SK-N-MC (cell line): ENCODE measurements at regions not wholly inside any gene's neighbourhood (a gene's known extent, or its start where the extent isn't known, plus 50 kb on each side); places are given as distances from the start of the nearest gene placed in this dataset.

ENCODE experiments used
- DNase-seq: peaks from one replicate; pipeline ENCODE4 v3.0.0-alpha.2; 2011; ENCODE audit warnings: low read depth, low spot score
- H3K27ac ChIP-seq: fragments of 200-600 bp; sonication (generic); 2 replicates; pipeline ENCODE4 v1.5.1; 2016; ENCODE audit warnings: mixed run types
- H3K36me3 ChIP-seq: fragments of 200-600 bp; sonication (generic); 2 replicates; pipeline ENCODE4 v1.6.1; 2017; ENCODE audit warnings: antibody characterized with exemption, low read length, mixed read lengths; ENCODE audit not compliant: insufficient read depth
- H3K4me3 ChIP-seq: fragments of 200-600 bp; sonication (generic); 2 replicates; pipeline ENCODE4 v1.5.1; 2016
- H3K9ac ChIP-seq: fragments of 200-600 bp; sonication (generic); 2 replicates; pipeline ENCODE4 v1.8.0; 2017; ENCODE audit warnings: mixed run types, mixed read lengths; ENCODE audit not compliant: insufficient read length
- H3K9me3 ChIP-seq: fragments of 200-600 bp; sonication (generic); 2 replicates; pipeline ENCODE4 v1.6.1; 2017; ENCODE audit warnings: low read depth, mild to moderate bottlenecking, antibody characterized with exemption, low read length, moderate library complexity, mixed read lengths
- EZH2 ChIP-seq: fragments of 200-600 bp; sonication (generic); IDR thresholded peaks from one replicate; pipeline ENCODE4 v1.6.1; 2017; ENCODE audit warnings: antibody characterized with exemption
- FOXP2 ChIP-seq: optimal IDR thresholded peaks from 2 replicates; pipeline ENCODE3; 2011; ENCODE audit warnings: mild to moderate bottlenecking, moderate library complexity; ENCODE audit not compliant: insufficient read depth; ENCODE audit errors: extremely low read length, control extremely low read depth
- POLR2AphosphoS5 ChIP-seq: IDR thresholded peaks from 2 replicates; pipeline ENCODE4 v1.6.1; 2012; ENCODE audit warnings: mild to moderate bottlenecking, low read depth, low read length, borderline replicate concordance

DNA sequence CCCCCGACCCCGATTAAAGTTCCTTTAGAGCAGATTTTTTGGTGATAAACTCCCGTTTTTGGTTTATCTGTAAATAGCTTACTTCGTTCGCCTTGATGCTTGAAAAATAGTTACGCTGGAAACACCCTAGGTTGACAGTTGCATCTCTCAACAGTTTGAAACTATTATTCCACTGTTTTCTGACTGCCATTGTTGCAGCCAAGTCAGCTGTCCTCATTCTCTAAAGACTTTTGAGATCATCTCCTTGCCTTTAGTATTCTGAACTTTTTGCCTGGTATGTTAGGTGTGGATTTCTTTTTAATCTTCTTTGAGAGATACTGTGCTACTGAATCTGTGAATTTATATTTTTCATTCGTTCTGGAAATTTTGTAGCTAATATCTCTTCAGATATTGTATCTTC lies 122.7 kb upstream of the NSMCE3 start:
- Histone ChIP-seq H3K27ac (no peak overlapping the region), H3K4me3 (no peak overlapping the region), H3K9me3 (no peaks in the 10 kb centered on the region), H3K9ac (no peak overlapping the region), H3K36me3 (no peaks in the 10 kb centered on the region)
- no peak for DNase-seq
- TF ChIP-seq FOXP2 (no peak), POLR2AphosphoS5 (no peak), EZH2 (no peak)

DNA sequence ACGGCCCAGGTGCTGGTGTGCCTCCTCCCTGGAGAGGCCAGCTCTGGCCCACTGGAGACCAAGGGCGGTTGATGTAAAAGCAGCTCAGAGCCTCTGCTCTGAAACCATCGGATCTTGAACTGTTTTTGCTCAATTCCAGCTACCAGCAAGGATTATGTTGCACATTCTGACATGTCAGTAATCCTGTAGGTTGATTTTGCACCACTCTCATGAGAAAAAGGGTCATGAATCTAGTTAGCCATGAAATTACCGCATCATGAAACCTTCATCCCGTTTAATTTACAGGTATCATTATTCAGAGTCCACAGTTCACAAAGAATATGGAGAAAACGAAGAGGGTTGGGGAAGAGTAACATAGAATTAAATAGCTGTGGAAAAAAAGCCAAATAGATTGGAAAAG lies 120.4 kb upstream of the NSMCE3 start:
- no peaks in the 10 kb centered on the region for H3K36me3 ChIP-seq
- no peak overlapping the region for H3K27ac ChIP-seq
- TF ChIP-seq FOXP2 = no peak
- TF ChIP-seq EZH2 = no peak
- TF ChIP-seq POLR2AphosphoS5 = no peak
- H3K9ac ChIP-seq = no peak overlapping the region
- H3K4me3 ChIP-seq = no peak overlapping the region
- no peaks in the 10 kb centered on the region for H3K9me3 ChIP-seq
- DNase-seq = no peak

DNA sequence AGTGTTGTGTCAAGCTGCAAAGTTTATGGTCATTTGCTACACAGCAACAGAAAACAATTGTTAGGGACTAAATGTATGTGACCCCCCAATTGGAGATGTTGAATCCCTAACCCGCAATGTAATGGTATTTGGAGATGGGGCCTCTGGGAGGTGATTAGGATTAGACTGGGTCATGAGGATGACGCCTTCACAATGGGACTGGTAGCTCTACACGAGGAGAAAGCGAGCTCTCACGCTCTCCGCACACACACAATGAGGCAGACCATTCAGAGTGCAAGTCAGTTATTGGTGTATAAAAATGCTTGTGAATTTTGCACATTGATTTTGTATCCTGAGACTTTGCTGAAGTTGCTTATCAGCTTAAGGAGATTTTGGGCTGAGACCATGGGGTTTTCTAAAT lies 116.9 kb upstream of the NSMCE3 start:
- TF ChIP-seq POLR2AphosphoS5 (no peak), EZH2 (no peak), FOXP2 (no peak)
- H3K27ac ChIP-seq = no peak overlapping the region
- no peak overlapping the region for H3K4me3 ChIP-seq
- no peaks in the 10 kb centered on the region for H3K9me3 ChIP-seq
- no peak overlapping the region for H3K9ac ChIP-seq
- DNase-seq = no peak
- no peaks in the 10 kb centered on the region for H3K36me3 ChIP-seq

DNA sequence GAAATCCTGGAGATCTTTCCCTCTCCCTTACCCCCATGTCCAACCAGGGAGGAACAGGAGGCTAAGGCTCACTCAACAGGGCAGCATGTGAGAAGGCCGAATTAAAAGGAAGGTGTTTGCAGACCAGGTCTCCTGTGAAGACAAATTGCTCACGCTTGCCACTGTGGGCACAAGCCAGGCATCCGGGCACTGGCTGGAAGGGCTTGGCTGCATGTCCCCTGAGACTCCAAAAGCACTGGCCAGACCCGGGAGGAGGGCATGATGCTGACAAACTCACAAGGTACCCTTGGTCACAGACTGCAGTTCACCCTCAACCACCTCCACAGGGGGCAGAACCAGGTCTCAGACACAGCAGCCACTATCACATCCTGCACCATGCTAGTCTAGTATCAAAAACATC lies 113.7 kb upstream of the NSMCE3 start:
- H3K27ac ChIP-seq = no peak overlapping the region
- no peak overlapping the region for H3K9ac ChIP-seq
- H3K36me3 ChIP-seq = no peaks in the 10 kb centered on the region
- H3K9me3 ChIP-seq = no peaks in the 10 kb centered on the region
- no peak for DNase-seq
- TF ChIP-seq POLR2AphosphoS5 = no peak
- TF ChIP-seq FOXP2 = no peak
- no peak for TF ChIP-seq EZH2
- no peak overlapping the region for H3K4me3 ChIP-seq

DNA sequence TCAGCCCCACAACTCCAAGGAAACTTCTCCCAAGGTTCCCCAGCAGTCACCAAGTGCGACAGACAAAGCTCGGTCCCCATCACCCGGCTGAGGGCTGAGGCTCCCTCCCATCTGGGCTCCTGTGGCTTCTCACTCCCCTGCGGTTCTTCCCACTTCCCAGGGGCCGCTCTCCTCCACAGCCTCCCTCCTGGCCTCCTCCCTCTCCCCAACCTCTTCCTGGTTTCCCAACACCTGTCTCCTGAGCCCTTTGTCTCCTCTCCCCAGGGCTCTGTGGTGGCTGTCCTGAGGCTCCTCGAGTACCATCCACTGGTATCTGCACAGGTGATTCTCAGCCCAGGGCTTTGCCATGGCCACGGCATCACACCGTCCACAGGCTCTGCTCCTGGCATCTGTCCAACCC lies 113.2 kb upstream of the NSMCE3 start:
- TF ChIP-seq EZH2 (no peak), POLR2AphosphoS5 (no peak), FOXP2 (no peak)
- no peak for DNase-seq

DNA sequence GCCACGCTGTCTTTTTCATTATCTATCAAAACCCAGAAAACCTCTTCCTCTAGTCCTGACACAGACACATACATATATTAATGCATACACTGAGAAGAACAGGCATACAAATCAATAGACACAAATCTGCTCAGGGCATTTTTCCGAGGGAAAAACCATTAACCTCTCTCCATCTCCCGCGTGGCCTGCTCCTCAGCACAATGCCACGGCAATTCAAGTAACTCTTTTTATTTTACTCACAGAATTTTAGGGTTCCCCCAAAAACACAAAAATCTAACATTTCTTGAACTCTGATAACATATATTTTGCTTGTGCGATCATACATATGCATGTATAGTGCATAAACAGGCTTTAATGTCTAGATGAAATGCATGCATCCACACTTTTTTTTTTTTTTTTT lies 110.8 kb upstream of the NSMCE3 start:
- H3K27ac ChIP-seq = no peak overlapping the region
- TF ChIP-seq POLR2AphosphoS5 (no peak), EZH2 (no peak), FOXP2 (no peak)
- DNase-seq = no peak
- no peaks in the 10 kb centered on the region for H3K9me3 ChIP-seq
- H3K36me3 ChIP-seq = no peaks in the 10 kb centered on the region
- no peak overlapping the region for H3K9ac ChIP-seq
- H3K4me3 ChIP-seq = no peak overlapping the region

More for the DNA sequence above, 113.2 kb upstream of the NSMCE3 start:
- no peak overlapping the region for H3K9ac ChIP-seq
- H3K9me3 ChIP-seq = no peaks in the 10 kb centered on the region
- H3K27ac ChIP-seq = no peak overlapping the region
- no peaks in the 10 kb centered on the region for H3K36me3 ChIP-seq
- H3K4me3 ChIP-seq = no peak overlapping the region

DNA sequence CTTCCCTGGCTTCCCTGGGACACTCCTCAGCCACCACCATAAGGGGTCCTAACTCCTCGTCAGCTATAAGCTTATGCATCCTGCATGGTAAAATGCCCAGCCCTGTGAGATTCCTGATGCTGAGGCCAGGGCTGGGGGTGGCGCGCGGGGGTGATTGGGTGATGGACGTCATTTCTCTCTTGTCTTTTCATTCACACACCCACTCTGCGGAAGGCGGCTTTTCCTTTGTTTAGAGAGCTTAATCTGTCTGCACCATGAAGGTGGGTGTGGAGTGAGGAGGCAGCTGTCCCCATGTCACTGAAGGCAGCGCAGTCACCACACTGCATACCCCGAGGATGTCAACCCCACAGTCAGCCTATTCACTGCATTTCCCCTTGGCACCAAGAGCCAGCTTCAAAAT lies 110.0 kb upstream of the NSMCE3 start:
- Histone ChIP-seq H3K4me3 (no peak overlapping the region), H3K36me3 (no peaks in the 10 kb centered on the region), H3K9me3 (no peaks in the 10 kb centered on the region), H3K27ac (no peak overlapping the region), H3K9ac (no peak overlapping the region)
- DNase-seq = no peak
- no peak for TF ChIP-seq POLR2AphosphoS5
- TF ChIP-seq FOXP2 = no peak
- no peak for TF ChIP-seq EZH2

DNA sequence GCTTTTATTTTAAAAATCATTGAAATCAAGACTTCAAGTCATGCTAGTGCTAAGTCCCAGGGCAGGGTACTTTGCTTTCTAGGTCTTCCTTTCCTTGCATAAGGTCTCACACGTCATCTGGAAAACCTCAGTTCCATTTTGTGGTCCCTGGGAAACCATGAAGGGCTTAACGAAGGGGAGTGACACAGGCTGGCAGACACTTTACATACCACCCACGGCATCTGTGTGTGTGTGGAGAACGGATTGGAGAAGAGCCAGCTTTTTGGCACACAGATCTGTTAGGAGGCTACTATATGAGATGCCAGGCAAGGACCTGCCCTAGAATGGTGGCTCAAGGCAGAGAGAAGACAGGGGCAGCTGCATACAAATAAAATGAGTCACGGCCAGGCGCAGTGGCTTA lies 107.5 kb upstream of the NSMCE3 start:
- H3K36me3 ChIP-seq = no peaks in the 10 kb centered on the region
- no peak for DNase-seq
- TF ChIP-seq FOXP2 (no peak), EZH2 (no peak), POLR2AphosphoS5 (no peak)
- H3K27ac ChIP-seq = no peak overlapping the region
- H3K9ac ChIP-seq = no peak overlapping the region
- no peaks in the 10 kb centered on the region for H3K9me3 ChIP-seq
- no peak overlapping the region for H3K4me3 ChIP-seq

DNA sequence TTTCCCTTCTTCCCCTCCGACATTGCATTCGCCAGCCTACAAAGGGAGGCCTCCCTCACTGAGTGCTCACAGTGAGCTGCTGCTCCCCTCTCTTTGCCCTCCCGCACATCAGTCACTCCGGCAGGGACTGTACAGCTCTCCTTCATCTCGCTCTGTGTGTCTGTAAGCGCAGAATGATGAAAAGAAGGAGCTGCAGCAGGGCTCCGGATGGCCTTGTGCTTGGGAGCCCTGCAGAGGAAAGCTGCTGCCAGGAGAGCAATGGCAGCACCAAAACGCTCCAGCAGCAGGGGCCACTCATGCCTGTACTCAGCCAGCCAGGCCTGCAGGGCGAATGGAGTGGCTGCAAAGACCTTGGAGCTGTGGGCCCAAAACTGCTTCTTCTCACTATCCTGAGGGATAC lies 107.0 kb upstream of the NSMCE3 start:
- Histone ChIP-seq H3K9ac (no peak overlapping the region), H3K4me3 (no peak overlapping the region), H3K9me3 (no peaks in the 10 kb centered on the region), H3K27ac (no peak overlapping the region), H3K36me3 (no peaks in the 10 kb centered on the region)
- TF ChIP-seq EZH2 (no peak), FOXP2 (no peak), POLR2AphosphoS5 (no peak)
- no peak for DNase-seq

DNA sequence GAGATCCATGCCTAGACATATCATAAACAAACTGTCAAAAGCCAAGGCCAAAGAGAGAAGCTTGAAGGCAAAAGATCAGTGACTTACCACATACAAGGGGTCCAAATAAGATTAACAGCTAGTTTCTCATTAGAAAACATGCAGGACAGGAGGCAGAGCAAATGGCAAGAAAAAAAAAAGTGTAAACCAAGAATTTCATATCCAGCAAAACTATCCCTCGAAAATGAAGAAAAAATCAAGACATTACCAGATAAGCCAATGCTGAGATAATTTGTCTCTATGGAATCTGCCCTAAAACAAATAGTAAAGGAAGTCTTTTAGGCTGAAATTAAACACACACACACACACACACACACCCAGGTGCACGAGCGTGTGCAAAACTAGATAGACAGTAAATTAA lies 99.6 kb upstream of the NSMCE3 start:
- no peak for DNase-seq
- H3K9me3 ChIP-seq = no peaks in the 10 kb centered on the region
- no peaks in the 10 kb centered on the region for H3K36me3 ChIP-seq
- no peak overlapping the region for H3K4me3 ChIP-seq
- TF ChIP-seq POLR2AphosphoS5 = no peak
- TF ChIP-seq EZH2 = no peak
- no peak for TF ChIP-seq FOXP2
- no peak overlapping the region for H3K9ac ChIP-seq
- H3K27ac ChIP-seq = no peak overlapping the region
